HG03175 (cell line): ENCODE measurements at regions not wholly inside any gene's neighbourhood (a gene's known extent, or its start where the extent isn't known, plus 50 kb on each side); places are given as distances from the start of the nearest gene placed in this dataset.

Source experiments
- ATAC-seq: cut with Tn5 transposase; IDR thresholded peaks from one replicate; pipeline ENCODE4 v1.9.1; 2021; ENCODE audit warnings: mild to moderate bottlenecking, moderate library complexity; ENCODE audit not compliant: unreplicated experiment

- no peak for ATAC-seq
These were observed 62.6 kb downstream of the MIS18A start for GRCh38 chr21:32216293-32216692.

DNA sequence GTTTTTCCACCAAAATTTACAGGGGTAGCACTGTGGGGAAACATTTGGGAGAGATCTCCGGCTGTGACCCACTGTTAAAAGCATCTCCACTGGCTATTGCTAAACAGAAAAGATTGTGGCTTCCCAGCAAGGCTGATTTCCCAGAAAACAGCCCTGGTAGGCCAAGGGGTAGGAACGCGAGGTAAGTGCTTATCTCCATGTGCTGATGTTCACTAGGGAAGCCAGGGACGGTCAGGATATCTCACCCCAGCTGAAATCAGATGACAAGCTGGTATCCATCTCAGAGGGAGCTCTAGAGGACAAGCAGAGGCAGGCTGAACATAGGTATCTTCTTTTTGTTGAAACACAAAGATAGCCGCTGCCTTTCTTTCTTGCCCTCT is 63.6 kb downstream of the MIS18A start:
- no peak for ATAC-seq

DNA sequence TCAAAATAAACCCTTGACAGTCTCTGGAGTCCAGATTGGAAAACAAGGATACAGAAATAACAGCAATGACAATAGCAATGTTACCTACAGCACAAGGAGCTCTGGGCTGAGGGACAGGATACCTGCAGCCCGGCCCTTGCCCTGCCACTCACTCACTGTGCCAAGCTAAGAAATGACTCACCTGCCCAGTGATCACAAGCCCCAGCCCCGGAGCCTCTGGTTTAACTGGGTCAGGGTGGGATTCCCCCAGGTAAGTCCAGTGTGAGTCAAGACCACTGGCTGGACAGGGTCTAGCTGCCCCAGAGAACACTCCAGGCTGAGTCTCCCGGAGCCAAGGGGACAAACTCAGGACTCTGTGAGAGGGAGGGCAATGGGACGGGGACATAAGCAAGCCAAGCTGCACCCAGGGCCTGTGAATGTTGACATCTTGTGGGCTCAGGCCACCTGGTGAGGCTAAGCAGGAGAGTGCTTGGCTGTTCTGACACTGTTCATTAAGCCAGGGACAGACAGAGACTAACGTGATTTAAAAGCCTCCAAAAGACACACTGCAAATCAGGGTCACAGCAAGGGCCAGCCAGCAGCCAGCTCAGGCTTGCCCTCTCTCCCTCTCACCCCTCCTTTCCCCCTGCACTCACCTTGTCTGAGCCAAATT is 64.1 kb downstream of the MIS18A start:
- no peak for ATAC-seq

DNA sequence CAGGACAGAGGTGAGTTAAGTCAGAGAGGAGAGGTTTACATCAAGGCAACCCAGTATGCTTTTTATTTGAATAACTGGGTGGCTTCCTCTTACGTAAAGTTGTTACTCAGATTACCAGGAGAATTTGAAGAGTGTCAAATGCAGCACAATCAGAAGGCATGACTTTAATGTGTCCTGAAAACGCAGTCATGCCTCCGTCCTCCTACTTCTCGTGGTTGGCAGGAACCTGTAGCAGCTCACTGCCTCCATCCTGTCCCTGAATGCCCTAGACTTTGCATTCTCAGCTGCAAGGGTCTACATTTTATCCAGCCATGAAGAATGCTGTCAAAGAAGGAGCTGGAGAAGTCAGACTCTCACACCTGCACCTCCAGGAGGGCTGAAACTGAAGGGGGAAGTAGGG is 66.7 kb downstream of the MIS18A start:
- no peak for ATAC-seq

DNA sequence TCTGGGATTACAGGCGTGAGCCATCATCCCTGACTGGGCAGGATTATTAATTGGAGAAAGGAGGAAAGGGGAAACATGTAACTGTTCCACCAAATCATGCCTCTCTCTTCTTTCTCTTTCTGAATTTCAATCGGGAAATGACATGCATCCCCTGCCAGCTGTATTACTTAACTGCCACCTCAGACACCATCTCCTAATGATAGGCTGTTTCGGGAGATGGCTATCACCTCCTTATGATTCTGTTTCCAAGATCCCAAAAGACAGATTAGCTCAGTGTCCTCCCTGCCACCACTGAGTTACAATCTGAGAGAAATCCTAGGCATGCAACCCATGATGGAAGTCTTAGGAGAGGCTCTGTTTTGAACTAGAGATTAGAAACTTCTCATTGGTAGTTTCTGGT is 67.5 kb downstream of the MIS18A start:
- no peak for ATAC-seq

DNA sequence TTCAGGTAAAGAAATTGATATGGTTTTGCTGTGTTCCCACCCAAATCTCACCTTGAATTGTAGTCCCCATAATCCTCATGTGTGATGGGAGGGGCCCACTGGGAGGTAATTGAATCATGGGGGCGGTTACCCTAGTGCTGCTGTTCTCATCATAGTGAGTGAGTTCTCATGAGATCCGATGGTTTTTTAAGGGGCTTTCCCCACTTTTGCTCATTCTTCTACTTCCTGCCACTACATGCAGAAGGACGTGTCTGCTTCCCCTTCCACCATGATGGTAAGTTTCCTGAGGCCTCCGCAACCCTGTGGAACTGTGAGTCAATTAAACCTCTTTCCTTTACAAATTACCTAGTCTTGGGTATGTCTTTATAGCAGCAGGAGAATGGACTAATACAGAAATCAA is 69.3 kb downstream of the MIS18A start:
- ATAC-seq, result no peak

- no peak for ATAC-seq
These were observed 71.5 kb downstream of the MIS18A start for GRCh38 chr21:32207406-32207716.

GRCh38 chr21:32206631-32207405 is 72.0 kb downstream of the MIS18A start:
- ATAC-seq, result no peak

- no peak for ATAC-seq
These were observed 74.9 kb downstream of the MIS18A start for GRCh38 chr21:32203877-32204480.

GRCh38 chr21:32200029-32200428 is 78.8 kb downstream of the MIS18A start:
- ATAC-seq, result no peak

DNA sequence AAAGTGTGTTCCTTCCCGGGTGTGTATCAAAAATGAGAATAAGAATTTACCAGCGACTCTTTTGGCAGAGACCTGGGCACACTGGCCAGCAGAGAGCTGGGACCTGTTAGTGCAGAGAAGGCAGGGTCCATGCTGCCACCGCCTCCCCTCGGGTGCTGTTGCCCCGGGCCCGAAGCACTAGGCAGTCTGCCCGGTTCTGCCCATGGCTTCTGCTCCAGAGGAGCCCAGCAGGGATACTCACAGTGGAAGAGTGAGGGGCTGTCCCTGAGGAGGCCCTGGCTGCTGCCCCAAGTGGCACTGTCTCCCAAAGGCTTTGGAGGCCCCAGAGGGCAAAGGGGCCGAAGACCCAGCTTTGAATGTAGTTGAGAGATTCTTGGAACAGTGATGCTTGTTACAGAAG is 80.5 kb downstream of the MIS18A start:
- ATAC-seq, result no peak

GRCh38 chr21:32197896-32198295 is 81.0 kb downstream of the MIS18A start:
- no peak for ATAC-seq

GRCh38 chr21:32196001-32196400 is 82.8 kb downstream of the MIS18A start:
- ATAC-seq, result no peak

- no peak for ATAC-seq
These were observed 85.8 kb downstream of the MIS18A start for GRCh38 chr21:32193098-32193465.

DNA sequence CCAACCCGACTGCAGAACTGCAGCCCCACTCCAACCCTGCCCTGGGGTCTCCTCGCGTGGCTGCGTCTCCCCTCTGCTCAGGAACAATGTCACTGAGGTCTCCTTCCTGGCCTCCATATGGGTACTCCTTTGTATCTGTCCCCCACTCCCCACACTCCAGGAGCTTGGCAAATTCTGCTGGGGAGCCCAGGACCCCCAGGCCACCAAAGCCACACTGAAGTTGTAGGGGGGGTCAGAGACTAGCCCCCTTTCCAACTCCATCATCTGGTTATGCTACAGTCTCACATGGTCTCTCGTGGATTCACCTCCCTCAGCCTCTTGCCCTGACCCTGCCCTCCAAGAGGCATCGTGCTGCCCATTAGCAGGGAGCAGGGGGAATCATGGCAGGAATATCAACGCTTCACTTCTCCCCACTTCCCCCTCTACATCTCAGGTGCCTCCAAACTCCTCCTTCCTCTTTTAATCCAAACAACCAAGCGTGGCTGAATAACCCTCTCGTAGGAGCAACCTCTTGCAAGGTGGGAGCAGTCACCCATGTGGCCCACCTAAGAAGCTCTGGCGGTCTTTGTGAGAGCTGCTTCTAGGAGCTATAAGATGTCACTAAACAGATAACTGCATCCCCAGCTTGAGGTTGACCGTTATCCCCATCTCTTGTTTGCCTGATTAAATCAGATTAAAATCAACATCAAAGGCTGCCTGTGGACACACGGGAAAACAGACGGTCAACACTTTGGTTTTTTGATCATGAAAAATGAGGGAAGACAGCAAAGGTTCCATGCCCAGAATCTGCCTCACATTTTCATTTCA is 86.4 kb downstream of the MIS18A start:
- no peak for ATAC-seq

DNA sequence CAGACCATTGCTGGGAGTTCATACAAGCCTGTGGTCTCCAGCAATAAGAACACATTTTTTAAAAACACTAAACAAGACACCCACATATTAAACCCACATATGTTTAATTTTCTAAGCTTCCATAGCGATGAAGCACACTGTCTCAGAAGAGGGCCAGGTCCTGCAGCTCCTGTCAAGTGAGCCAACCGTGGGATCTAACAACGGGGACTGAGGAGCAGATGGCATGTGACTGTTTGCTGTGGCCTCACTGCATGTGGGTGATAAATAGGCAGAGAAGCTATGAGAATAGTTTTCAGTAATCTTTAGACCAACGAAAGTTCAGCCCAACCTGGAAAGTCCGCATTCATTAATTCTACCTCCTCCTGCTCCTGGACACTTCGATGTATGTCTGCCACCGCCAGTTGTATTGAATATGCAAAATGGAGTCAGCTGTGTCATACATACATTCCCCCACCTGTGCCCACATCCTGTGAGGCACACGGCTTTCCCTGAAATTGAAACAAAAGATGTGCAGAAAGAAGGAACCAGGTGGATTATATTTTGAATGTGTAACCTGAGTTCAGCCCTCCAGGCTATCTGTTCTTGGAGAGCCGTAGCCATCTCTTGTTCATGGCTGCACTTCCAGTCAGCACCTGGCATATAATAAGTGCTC is 88.2 kb downstream of the MIS18A start:
- no peak for ATAC-seq

- no peak for ATAC-seq
These were observed 89.0 kb downstream of the MIS18A start for GRCh38 chr21:32189688-32190483.

- ATAC-seq, result no peak
These were observed 92.0 kb downstream of the MIS18A start for GRCh38 chr21:32186804-32187203.

GRCh38 chr21:32185726-32186125 is 93.1 kb downstream of the MIS18A start:
- ATAC-seq, result no peak

DNA sequence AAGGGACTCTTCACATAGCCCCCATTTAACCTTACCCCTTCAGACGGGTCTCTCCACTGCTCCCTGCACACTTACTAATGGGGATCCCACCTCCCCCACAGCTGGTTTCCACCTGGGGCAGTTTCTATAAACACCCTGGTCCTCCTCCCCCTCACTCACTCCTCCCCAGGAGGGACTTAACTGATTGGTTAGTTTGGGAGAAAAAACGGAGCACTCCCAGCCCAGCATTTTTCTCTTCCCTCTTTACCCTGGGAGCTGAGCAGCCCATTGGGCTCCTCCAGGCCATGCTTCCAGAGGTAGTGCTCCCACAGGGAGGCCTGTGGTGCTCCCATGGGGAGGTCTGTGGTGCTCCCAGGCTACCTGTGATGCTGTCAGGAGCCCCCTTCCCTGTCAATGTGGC is 93.7 kb downstream of the MIS18A start:
- no peak for ATAC-seq
